KOPT-K1 (cell line): ENCODE measurements at regions not wholly inside any gene's neighbourhood (a gene's known extent, or its start where the extent isn't known, plus 50 kb on each side); places are given as distances from the start of the nearest gene placed in this dataset.

Source experiments
- H3K27ac ChIP-seq: fragments of 200-600 bp; sonication (generic); 2 replicates; pipeline ENCODE4 v1.5.1; 2016; ENCODE audit warnings: antibody characterized with exemption, mild to moderate bottlenecking, low read depth, low read length; ENCODE audit not compliant: poor library complexity, severe bottlenecking
- H3K36me3 ChIP-seq: fragments of 200-600 bp; sonication (generic); 2 replicates; pipeline ENCODE4 v1.5.1; 2017; ENCODE audit warnings: antibody characterized with exemption, mild to moderate bottlenecking, low read length, moderate library complexity; ENCODE audit not compliant: insufficient read depth
- H3K9me3 ChIP-seq: fragments of 200-600 bp; sonication (generic); 2 replicates; pipeline ENCODE4 v1.5.1; 2017; ENCODE audit warnings: antibody characterized with exemption, low read length, mild to moderate bottlenecking; ENCODE audit not compliant: insufficient read depth, poor library complexity, severe bottlenecking

DNA sequence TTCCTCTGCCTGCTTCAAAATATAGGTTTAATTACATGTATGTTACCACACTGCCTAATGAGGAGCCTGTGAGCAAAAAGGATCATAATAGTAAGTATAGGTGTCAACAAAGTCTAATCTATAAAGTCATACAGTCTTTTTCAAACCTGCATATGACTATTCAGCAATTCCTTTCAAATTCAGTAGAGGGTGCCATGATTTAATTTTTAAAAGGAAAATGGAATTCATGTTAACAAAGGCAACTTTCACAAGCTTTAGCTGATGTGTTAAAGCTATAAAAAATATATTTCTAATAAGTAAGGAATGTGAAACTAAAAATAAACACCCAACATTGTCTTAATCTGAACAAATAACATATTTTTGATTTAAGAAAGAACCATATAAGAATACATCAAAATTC lies 52.1 kb downstream of the MPP7 start:
- no peaks in the 10 kb centered on the region for H3K36me3 ChIP-seq
- H3K9me3 ChIP-seq = no peaks in the 10 kb centered on the region

GRCh38 chr10:28250358-28250757 lies 52.5 kb downstream of the MPP7 start:
- H3K36me3 ChIP-seq = no peaks in the 10 kb centered on the region
- H3K9me3 ChIP-seq = no peaks in the 10 kb centered on the region
- H3K27ac ChIP-seq = no peak overlapping the region

More for the DNA sequence above, 52.1 kb downstream of the MPP7 start:
- H3K27ac ChIP-seq = no peak overlapping the region

- H3K9me3 ChIP-seq = no peaks in the 10 kb centered on the region
- H3K27ac ChIP-seq = no peak overlapping the region
- no peaks in the 10 kb centered on the region for H3K36me3 ChIP-seq
Measured at GRCh38 chr10:28249512-28249911, 53.4 kb downstream of the MPP7 start.

GRCh38 chr10:28248092-28248491 lies 54.8 kb downstream of the MPP7 start:
- no peak overlapping the region for H3K27ac ChIP-seq
- no peaks in the 10 kb centered on the region for H3K9me3 ChIP-seq
- H3K36me3 ChIP-seq = no peaks in the 10 kb centered on the region

DNA sequence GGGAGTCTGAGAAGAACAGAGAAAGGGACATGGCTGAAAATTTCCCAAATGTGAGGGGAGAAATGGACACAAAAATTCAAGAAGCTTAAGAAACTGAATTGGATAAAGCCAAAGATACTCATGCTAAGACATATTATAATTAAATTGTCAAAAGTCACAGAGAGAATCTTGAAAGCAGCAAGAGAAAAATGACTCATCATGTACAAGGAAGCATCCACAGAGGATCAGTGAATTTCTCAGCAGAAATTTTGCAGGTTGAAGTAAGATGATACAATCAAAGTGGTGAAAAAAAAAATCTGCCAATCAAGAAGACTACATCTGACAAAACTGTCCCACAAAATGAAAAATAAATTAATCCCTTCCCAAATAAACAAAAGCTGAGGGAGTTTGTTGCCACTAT lies 56.8 kb downstream of the MPP7 start:
- H3K36me3 ChIP-seq = no peaks in the 10 kb centered on the region
- no peaks in the 10 kb centered on the region for H3K9me3 ChIP-seq
- no peak overlapping the region for H3K27ac ChIP-seq

GRCh38 chr10:28243923-28244322 lies 58.9 kb downstream of the MPP7 start:
- Histone ChIP-seq H3K36me3 (no peaks in the 10 kb centered on the region), H3K9me3 (no peaks in the 10 kb centered on the region), H3K27ac (no peak overlapping the region)

- H3K36me3 ChIP-seq = no peaks in the 10 kb centered on the region
- no peaks in the 10 kb centered on the region for H3K9me3 ChIP-seq
- no peak overlapping the region for H3K27ac ChIP-seq
Measured at GRCh38 chr10:28242555-28243204, 60.2 kb downstream of the MPP7 start.

- Histone ChIP-seq H3K9me3 (no peaks in the 10 kb centered on the region), H3K27ac (no peak overlapping the region), H3K36me3 (no peaks in the 10 kb centered on the region)
Measured at GRCh38 chr10:28241741-28242399, 61.0 kb downstream of the MPP7 start.

DNA sequence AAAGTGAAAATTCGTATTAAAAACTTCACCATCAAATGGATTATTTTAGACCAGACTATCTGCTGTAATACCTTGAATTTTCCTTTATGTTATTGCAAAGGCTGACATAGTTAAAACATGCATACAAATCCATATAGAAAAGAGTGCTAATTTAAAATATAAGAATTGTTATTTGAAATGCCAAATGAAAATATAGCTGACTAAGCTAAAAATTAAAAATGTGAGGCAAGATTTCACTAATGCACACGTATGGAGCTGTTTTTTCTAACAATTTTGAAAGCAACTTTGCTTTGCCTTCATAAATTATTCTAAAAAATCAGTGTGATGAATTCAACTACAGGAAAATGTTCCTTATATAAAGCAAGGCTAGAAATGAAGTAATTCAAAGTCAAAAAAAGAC lies 62.5 kb downstream of the MPP7 start:
- H3K9me3 ChIP-seq = no peaks in the 10 kb centered on the region
- H3K36me3 ChIP-seq = no peaks in the 10 kb centered on the region
- no peak overlapping the region for H3K27ac ChIP-seq

DNA sequence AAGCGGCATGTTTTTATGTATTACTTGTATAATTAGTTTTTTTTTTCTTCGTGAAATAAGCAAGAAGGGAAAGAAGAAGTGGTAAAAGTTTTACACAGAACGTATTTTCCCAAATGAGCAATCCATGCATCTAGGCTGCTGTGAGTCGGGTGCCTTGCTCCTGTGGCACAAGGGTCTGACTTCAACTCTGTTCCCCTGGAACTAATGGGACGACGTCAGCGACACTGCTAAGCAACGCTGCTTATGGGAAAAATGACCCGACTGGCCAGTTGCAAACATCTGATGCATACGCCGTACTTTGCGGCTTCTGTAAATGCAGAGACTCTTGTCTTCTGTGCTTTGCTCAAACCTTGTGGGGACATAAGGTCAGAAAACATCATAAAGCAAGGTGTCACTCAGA lies 66.3 kb downstream of the MPP7 start:
- H3K9me3 ChIP-seq = no peaks in the 10 kb centered on the region
- no peaks in the 10 kb centered on the region for H3K36me3 ChIP-seq
- H3K27ac ChIP-seq = no peak overlapping the region

DNA sequence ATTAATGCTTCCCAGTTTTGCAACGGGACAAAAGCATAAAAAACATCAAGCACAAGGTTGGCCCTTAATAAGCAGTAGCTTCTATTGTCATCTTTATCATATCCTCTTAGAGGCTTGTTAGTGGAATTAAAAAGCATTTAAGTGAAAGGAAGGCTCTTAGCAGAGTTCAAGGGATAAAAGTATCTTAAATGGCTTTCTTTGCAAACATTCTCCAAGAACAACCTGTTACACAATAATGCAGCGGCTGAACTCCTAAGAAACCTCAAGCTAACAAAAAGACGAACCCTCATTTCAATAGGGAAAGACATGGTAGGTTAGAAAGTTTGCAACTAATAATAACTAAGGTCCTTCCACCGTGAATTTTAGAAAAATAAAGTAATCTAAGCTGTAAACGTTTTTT lies 82.1 kb downstream of the MPP7 start:
- H3K27ac ChIP-seq = no peak overlapping the region
- no peaks in the 10 kb centered on the region for H3K36me3 ChIP-seq

GRCh38 chr10:28219251-28219650 lies 83.6 kb downstream of the MPP7 start:
- no peaks in the 10 kb centered on the region for H3K9me3 ChIP-seq
- no peak overlapping the region for H3K27ac ChIP-seq
- no peaks in the 10 kb centered on the region for H3K36me3 ChIP-seq

More for the DNA sequence above, 82.1 kb downstream of the MPP7 start:
- H3K9me3 ChIP-seq = no peaks in the 10 kb centered on the region

GRCh38 chr10:28217848-28218247 lies 85.0 kb downstream of the MPP7 start:
- Histone ChIP-seq H3K9me3 (no peaks in the 10 kb centered on the region), H3K27ac (no peak overlapping the region), H3K36me3 (no peaks in the 10 kb centered on the region)

- no peak overlapping the region for H3K27ac ChIP-seq
- no peaks in the 10 kb centered on the region for H3K9me3 ChIP-seq
- H3K36me3 ChIP-seq = no peaks in the 10 kb centered on the region
Measured at GRCh38 chr10:28215930-28216329, 86.9 kb downstream of the MPP7 start.

DNA sequence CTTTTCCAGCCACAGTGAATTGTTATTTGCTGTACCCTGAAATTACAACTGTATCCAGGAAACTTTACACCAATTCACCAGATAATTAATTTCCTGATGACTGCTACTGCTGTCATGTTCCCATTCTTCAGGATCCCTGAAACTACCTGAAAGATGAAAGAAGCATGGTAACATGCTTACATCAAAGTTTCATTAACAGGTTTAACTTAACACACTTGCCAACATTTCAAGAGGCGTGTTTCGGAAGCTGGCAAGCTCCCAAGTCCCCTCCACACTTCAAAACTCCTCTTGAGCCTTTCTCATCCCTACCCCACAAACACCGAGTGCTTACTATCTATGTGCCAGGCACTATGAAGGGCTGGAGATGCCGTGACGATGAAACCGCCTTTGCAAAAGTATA lies 88.6 kb downstream of the MPP7 start:
- no peak overlapping the region for H3K27ac ChIP-seq
- H3K36me3 ChIP-seq = no peaks in the 10 kb centered on the region
- no peaks in the 10 kb centered on the region for H3K9me3 ChIP-seq

DNA sequence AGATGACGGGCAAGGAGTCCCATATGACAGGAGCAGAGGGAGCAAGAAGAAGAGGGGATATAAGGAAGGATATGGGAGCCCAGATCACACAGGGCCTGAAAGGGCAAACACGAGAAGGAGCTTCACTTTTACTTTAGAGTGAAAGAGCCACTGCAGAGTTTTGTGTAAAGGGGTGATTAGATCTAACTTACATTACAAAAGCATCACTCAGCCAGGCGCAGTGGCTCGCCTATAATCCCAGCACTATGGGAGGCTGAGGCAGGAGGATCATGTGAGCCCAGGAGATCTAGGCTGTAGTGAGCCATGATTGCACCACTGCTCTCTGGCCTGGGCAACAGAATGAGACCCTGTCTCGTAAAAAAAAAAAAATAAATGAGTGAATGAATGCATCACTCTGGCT lies 91.1 kb downstream of the MPP7 start:
- Histone ChIP-seq H3K36me3 (no peaks in the 10 kb centered on the region), H3K9me3 (no peaks in the 10 kb centered on the region), H3K27ac (no peak overlapping the region)
